ENCODE measurements at regions not wholly inside any gene's neighbourhood (a gene's known extent, or its start where the extent isn't known, plus 50 kb on each side); places are given as distances from the start of the nearest gene placed in this dataset.

DNA sequence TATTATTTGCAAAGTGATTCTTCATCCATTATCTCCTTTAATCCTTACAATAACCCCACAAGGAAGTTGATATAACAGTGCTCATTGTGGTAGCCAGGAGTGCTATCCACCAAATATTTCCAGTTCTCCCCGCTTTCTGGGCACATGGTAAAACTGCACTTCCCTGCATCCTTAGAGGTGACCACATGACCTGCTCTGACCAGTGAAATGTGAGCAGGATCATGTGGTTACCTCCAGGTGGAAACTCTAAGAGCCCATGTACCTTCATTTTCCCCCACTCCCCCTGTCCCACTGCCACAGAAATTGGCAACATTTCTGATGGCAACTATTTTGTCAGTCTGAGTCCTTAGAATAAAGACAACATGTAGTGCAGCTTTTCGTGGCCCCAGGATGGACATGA lies 89.7 kb downstream of the MRPL46 start:
- H3K4me3 ChIP-seq (ENCODE audit: low read length), result no peak overlapping the region
- H3K27me3 ChIP-seq (ENCODE audit: control insufficient read depth, insufficient read depth, low read length), result no peaks in the 10 kb centered on the region
- H3K9ac ChIP-seq (ENCODE audit: low read depth, low read length), result no peak overlapping the region
- peaks cover 27% of the 10 kb centered on the region for H3K4me1 ChIP-seq (ENCODE audit: control insufficient read depth, insufficient read depth, low read length)
- H3K36me3 ChIP-seq (ENCODE audit: insufficient read depth, low read length), result no peaks in the 10 kb centered on the region
- H3K4me2 ChIP-seq (ENCODE audit: low read length), result no peak overlapping the region
- H3K9me3 ChIP-seq (replicated peaks; ENCODE audit: low read length), result no peaks in the 10 kb centered on the region

DNA sequence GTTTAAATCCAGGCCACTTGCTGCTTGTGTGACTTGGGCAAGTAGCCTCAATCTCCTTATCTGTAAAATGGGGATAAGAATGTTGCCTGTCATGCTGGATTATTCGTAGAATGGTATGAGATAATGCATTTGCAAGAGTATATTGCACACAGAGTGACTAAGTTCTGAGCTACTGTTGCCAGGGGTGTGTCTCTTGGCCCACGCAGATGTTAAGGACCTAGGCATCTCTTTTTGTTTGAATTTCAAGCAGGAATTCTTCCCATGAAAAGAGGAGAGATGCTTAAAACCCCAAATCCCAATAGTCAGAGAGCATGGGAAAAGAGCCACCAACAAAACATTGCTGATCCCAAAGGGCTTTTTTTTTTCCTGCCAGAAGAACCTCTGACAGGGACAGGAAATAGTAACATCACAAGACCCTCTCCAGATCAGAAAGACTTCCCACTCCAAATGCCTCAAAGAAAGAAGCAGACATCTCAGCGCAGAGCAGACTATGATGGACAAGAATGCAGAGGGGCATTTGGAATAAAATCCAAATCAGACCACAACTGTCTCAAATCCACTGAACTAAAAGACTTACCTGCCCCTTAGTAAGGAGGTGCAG lies 90.5 kb downstream of the MRPL46 start:
- H3K36me3 ChIP-seq (ENCODE audit: insufficient read depth, low read length), result no peaks in the 10 kb centered on the region
- no peak overlapping the region for H3K4me3 ChIP-seq (ENCODE audit: low read length)
- no peak overlapping the region for H3K9ac ChIP-seq (ENCODE audit: low read depth, low read length)
- no peaks in the 10 kb centered on the region for H3K9me3 ChIP-seq (replicated peaks; ENCODE audit: low read length)
- H3K27me3 ChIP-seq (ENCODE audit: control insufficient read depth, insufficient read depth, low read length), result peaks cover under 1% of the 10 kb centered on the region
- no peak overlapping the region for H3K4me2 ChIP-seq (ENCODE audit: low read length)
- peaks cover 27% of the 10 kb centered on the region for H3K4me1 ChIP-seq (ENCODE audit: control insufficient read depth, insufficient read depth, low read length)

DNA sequence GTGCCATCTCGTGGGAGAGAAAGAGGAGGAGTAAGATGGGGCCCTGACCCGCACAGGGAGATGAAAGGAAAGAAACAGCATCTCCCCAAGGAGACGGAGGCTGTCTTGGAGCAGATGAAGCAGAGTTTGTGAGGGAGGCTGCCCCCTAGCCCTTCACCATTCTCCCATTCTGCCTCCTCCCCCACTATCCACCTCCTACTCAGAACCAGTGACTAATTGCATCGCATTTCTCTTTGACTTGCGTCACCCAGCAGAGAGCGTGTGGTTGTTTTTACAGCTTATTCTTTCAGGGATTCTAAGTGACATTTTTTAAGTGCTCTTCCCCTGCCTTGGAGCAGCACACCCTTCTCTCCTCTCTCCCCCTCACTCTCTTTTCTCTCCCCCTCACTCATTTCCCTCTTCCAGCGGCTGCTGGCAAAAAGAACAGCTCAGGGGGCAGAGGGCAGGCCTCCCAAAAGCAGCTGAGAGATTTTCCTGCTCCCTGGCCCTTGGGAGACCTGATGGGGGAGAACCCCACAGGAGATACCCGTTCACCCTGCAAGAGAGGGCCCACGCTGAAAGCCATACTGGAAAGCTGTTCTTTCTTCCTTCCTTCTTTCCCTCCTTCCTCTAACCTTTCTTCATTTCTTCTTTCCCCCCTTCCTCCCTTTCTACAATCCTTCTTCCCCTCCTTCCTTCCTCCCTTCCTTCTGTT lies 91.8 kb downstream of the MRPL46 start:
- H3K4me3 ChIP-seq (ENCODE audit: low read length), result peak overlapping the region; percentile 21
- H3K4me1 ChIP-seq (ENCODE audit: control insufficient read depth, insufficient read depth, low read length), result peaks cover 27% of the 10 kb centered on the region
- H3K27me3 ChIP-seq (ENCODE audit: control insufficient read depth, insufficient read depth, low read length), result peaks cover 7% of the 10 kb centered on the region
- H3K36me3 ChIP-seq (ENCODE audit: insufficient read depth, low read length), result no peaks in the 10 kb centered on the region
- H3K4me2 ChIP-seq (ENCODE audit: low read length), result peak overlapping the region; percentile 69
- peak overlapping the region; percentile 52 for H3K9ac ChIP-seq (ENCODE audit: low read depth, low read length)
- no peaks in the 10 kb centered on the region for H3K9me3 ChIP-seq (replicated peaks; ENCODE audit: low read length)

DNA sequence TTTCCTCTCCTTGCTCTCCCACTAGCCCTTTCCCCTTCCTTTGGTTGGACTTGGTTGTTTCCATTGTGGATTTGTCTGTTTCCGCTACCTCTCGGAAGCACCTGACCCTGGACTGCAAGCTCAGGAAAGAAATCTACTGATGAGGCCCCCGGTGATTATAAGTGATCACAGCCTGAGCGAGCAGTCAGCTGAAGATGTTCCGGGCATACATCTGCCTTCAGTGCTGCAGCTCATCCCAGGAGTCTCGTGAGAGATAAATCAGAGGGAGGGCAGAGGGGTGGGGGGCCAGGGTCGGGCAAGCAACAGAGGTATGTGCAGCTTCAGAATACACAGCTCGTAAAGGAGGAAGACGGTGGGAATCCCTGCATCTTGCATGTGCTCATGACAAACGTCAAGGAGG lies 102.1 kb downstream of the MRPL46 start:
- Histone ChIP-seq H3K4me3 (ENCODE audit: low read length) (no peak overlapping the region), H3K9me3 (replicated peaks; ENCODE audit: low read length) (no peaks in the 10 kb centered on the region), H3K27me3 (ENCODE audit: control insufficient read depth, insufficient read depth, low read length) (peaks cover 7% of the 10 kb centered on the region), H3K4me2 (ENCODE audit: low read length) (no peak overlapping the region), H3K9ac (ENCODE audit: low read depth, low read length) (no peak overlapping the region), H3K36me3 (ENCODE audit: insufficient read depth, low read length) (no peaks in the 10 kb centered on the region), H3K4me1 (ENCODE audit: control insufficient read depth, insufficient read depth, low read length) (no peaks in the 10 kb centered on the region)

DNA sequence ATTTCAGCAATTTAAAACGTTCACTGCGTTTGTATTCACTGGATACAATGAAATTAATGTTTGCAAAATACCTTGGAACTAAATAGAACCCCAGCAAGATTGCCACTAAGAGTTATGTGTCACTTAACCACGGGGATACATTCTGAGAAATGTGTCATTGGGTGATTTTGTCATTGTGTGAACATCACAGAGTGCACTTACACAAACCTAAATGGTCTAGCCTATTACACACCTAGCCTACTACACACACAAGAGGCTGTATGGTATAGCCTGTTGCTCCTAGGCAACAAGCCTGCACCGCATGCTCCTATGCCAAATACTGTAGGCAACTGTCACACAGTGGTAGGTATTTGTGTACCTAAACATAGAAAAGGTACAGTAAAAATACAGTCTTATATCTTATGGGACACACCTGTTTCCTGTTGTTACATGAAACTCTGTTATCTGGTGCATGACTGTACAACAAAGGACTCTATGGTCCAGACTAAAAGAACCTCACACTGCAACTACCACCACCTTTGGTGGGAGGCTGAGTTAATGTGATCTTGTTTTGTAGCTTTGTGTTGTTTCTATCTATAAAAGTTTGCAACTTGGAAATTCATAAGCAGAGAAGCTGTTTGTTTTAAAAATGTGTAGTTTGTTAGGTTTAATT lies 92.2 kb upstream of the NTRK3 start:
- no peaks in the 10 kb centered on the region for H3K36me3 ChIP-seq (ENCODE audit: insufficient read depth, low read length)
- no peak overlapping the region for H3K4me2 ChIP-seq (ENCODE audit: low read length)
- no peaks in the 10 kb centered on the region for H3K9me3 ChIP-seq (replicated peaks; ENCODE audit: low read length)
- H3K9ac ChIP-seq (ENCODE audit: low read depth, low read length), result no peak overlapping the region
- H3K27me3 ChIP-seq (ENCODE audit: control insufficient read depth, insufficient read depth, low read length), result no peaks in the 10 kb centered on the region
- H3K4me3 ChIP-seq (ENCODE audit: low read length), result no peak overlapping the region
- no peaks in the 10 kb centered on the region for H3K4me1 ChIP-seq (ENCODE audit: control insufficient read depth, insufficient read depth, low read length)

DNA sequence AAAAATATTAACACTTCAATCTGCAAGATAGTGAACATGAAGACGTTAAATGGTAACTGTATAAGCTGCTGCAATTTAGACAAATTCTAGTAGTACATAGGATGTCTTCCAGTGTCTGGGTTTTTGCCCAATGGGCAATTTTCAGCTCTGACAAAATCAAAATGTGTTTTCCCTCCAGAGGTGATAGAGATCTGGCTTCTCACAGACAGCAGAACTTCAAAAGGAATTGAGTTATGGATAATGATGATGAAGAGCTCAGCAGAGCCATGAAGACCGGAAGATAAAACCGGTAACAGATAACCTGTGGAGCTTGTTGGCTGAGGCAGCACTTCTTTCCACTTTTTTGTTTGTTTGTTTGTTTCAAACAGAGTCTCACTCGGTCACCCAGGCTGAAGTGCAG lies 89.4 kb upstream of the NTRK3 start:
- H3K36me3 ChIP-seq (ENCODE audit: insufficient read depth, low read length), result no peaks in the 10 kb centered on the region
- H3K4me1 ChIP-seq (ENCODE audit: control insufficient read depth, insufficient read depth, low read length), result no peaks in the 10 kb centered on the region
- H3K9ac ChIP-seq (ENCODE audit: low read depth, low read length), result no peak overlapping the region
- H3K4me2 ChIP-seq (ENCODE audit: low read length), result no peak overlapping the region
- no peak overlapping the region for H3K4me3 ChIP-seq (ENCODE audit: low read length)
- no peaks in the 10 kb centered on the region for H3K27me3 ChIP-seq (ENCODE audit: control insufficient read depth, insufficient read depth, low read length)
- no peaks in the 10 kb centered on the region for H3K9me3 ChIP-seq (replicated peaks; ENCODE audit: low read length)

DNA sequence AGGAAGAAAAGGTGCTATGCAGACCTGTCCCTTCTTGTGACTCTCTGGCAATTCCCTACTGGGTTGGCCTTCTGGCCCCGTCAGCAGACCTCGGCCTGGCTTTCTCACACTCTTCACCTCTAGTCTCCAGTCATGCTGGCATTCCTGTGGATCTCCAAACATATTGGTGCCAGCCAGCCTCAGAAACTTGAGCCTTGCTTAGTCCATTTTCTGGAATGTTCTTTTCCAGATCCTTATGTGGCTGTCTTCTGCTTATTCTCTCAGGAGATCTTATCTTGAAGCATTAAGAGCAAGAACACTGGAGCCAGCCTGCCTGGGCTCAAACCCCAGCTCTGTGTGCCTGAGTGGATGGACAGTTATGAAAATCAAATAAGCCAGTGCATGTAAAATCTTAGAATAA lies 88.2 kb upstream of the NTRK3 start:
- Histone ChIP-seq H3K4me1 (ENCODE audit: control insufficient read depth, insufficient read depth, low read length) (no peaks in the 10 kb centered on the region), H3K9ac (ENCODE audit: low read depth, low read length) (no peak overlapping the region), H3K27me3 (ENCODE audit: control insufficient read depth, insufficient read depth, low read length) (no peaks in the 10 kb centered on the region), H3K36me3 (ENCODE audit: insufficient read depth, low read length) (no peaks in the 10 kb centered on the region), H3K4me2 (ENCODE audit: low read length) (no peak overlapping the region), H3K4me3 (ENCODE audit: low read length) (no peak overlapping the region), H3K9me3 (replicated peaks; ENCODE audit: low read length) (no peaks in the 10 kb centered on the region)

DNA sequence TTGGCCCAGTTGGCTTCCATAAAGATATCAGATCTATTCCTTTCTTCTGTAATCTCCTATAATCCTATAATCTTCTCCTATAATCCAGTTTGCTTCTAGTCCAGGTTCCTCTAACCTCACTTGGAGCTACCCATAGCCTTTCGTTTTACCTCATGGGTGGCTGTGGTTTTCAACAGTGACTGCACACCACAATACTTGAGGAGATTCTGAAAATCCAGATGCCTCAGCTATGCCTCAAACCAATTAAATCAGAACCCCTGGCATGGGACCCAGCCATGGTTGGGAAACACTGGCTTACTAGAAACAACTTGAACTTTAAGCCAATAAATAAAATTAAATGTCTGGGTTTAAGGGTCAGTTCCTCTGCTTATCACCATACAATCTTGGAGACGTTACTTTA lies 86.1 kb upstream of the NTRK3 start:
- H3K4me2 ChIP-seq (ENCODE audit: low read length), result no peak overlapping the region
- H3K4me3 ChIP-seq (ENCODE audit: low read length), result no peak overlapping the region
- H3K9me3 ChIP-seq (replicated peaks; ENCODE audit: low read length), result no peaks in the 10 kb centered on the region
- H3K4me1 ChIP-seq (ENCODE audit: control insufficient read depth, insufficient read depth, low read length), result no peaks in the 10 kb centered on the region
- no peaks in the 10 kb centered on the region for H3K36me3 ChIP-seq (ENCODE audit: insufficient read depth, low read length)
- H3K9ac ChIP-seq (ENCODE audit: low read depth, low read length), result no peak overlapping the region
- peaks cover 3% of the 10 kb centered on the region for H3K27me3 ChIP-seq (ENCODE audit: control insufficient read depth, insufficient read depth, low read length)

DNA sequence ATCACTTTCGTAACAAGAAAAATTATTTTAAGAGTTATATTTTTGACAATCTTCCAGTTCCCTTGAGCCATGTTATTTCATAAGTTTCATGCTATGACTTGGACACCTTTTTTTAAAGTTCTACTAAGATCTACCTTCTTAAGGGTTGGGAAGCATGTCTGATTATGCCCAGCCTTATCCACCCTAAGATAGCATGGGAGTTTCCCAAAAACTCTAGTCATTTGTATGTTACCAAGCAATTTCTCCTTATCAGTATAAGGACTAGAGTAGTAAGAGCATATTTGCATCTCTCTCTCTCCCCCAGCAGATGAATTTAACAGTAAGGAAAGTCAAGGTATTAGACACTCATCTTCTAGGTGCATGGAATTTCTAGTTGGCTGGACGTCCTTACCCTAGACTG lies 85.1 kb upstream of the NTRK3 start:
- no peaks in the 10 kb centered on the region for H3K4me1 ChIP-seq (ENCODE audit: control insufficient read depth, insufficient read depth, low read length)

DNA sequence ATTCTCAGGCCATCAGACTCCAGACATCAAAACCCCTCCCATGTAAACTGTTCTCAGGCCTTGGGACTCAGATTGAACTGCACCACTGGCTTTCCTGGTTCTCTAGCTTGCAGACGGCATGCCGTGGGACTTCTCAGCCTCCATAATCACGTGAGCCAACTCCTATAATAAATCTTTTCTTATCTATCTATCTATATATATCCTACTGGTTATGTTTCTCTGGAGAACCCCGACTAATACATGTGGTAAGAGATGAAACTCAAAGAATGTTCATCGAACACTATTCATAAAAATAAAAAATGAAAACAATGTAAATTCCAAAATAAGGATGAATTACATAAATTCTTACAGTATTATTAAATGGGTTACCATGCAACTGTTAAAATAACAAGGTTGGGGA lies 84.5 kb upstream of the NTRK3 start:
- Histone ChIP-seq H3K27me3 (ENCODE audit: control insufficient read depth, insufficient read depth, low read length) (peaks cover 3% of the 10 kb centered on the region), H3K9me3 (replicated peaks; ENCODE audit: low read length) (no peaks in the 10 kb centered on the region), H3K36me3 (ENCODE audit: insufficient read depth, low read length) (no peaks in the 10 kb centered on the region), H3K4me2 (ENCODE audit: low read length) (no peak overlapping the region), H3K9ac (ENCODE audit: low read depth, low read length) (no peak overlapping the region), H3K4me1 (ENCODE audit: control insufficient read depth, insufficient read depth, low read length) (no peaks in the 10 kb centered on the region), H3K4me3 (ENCODE audit: low read length) (no peak overlapping the region)

More for the DNA sequence above, 85.1 kb upstream of the NTRK3 start:
- Histone ChIP-seq H3K4me3 (ENCODE audit: low read length) (no peak overlapping the region), H3K9me3 (replicated peaks; ENCODE audit: low read length) (no peaks in the 10 kb centered on the region), H3K4me2 (ENCODE audit: low read length) (no peak overlapping the region), H3K27me3 (ENCODE audit: control insufficient read depth, insufficient read depth, low read length) (peaks cover 3% of the 10 kb centered on the region), H3K36me3 (ENCODE audit: insufficient read depth, low read length) (no peaks in the 10 kb centered on the region), H3K9ac (ENCODE audit: low read depth, low read length) (no peak overlapping the region)

DNA sequence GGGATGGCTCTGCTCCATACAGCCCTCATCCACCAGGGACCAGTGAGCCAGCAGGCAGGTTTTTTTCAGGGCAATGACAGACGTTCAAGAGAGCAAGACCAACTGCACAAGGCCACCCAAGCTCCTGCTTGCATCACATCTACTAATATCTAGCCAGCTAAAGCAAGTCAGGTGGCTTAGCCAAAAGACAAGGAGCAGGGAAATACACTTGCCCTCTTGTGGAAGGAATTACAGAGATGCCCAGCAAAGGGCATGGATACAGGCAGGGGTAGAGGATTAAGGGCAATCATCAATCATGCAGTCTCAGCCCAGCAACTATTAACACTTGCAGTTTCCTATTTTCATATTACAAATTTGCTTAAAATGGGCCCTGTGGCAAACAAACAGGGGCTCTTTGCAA lies 81.5 kb upstream of the NTRK3 start:
- Histone ChIP-seq H3K27me3 (ENCODE audit: control insufficient read depth, insufficient read depth, low read length) (peaks cover 3% of the 10 kb centered on the region), H3K4me1 (ENCODE audit: control insufficient read depth, insufficient read depth, low read length) (peaks cover 11% of the 10 kb centered on the region), H3K4me3 (ENCODE audit: low read length) (no peak overlapping the region), H3K9ac (ENCODE audit: low read depth, low read length) (no peak overlapping the region), H3K9me3 (replicated peaks; ENCODE audit: low read length) (no peaks in the 10 kb centered on the region), H3K36me3 (ENCODE audit: insufficient read depth, low read length) (no peaks in the 10 kb centered on the region), H3K4me2 (ENCODE audit: low read length) (no peak overlapping the region)

DNA sequence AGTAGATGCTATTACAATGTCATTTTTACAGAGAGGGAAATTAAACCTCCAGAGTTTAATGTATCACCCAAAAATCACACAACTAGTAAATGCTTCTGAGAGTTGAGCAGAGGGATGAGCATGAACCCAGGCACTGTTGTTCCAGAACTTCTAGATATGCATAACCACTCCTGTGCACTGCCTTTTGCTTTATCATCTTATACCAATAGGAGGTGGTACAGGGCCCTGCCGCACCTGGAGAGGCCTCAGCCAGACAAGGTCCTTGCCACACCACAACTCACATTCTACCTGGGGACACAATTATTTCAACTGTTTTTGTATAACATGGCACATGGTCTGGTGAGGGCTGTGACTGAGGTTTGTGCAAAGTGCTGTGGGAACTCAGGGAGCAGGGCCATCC lies 78.5 kb upstream of the NTRK3 start:
- Histone ChIP-seq H3K4me2 (ENCODE audit: low read length) (no peak overlapping the region), H3K36me3 (ENCODE audit: insufficient read depth, low read length) (no peaks in the 10 kb centered on the region), H3K9me3 (replicated peaks; ENCODE audit: low read length) (no peaks in the 10 kb centered on the region), H3K4me1 (ENCODE audit: control insufficient read depth, insufficient read depth, low read length) (peaks cover 11% of the 10 kb centered on the region), H3K4me3 (ENCODE audit: low read length) (no peak overlapping the region), H3K27me3 (ENCODE audit: control insufficient read depth, insufficient read depth, low read length) (peaks cover 3% of the 10 kb centered on the region), H3K9ac (ENCODE audit: low read depth, low read length) (no peak overlapping the region)
